Erythroblast (primary cell): ENCODE measurements at regions not wholly inside any gene's neighbourhood (a gene's known extent, or its start where the extent isn't known, plus 50 kb on each side); places are given as distances from the start of the nearest gene placed in this dataset.

Source experiments
- GATA1 ChIP-seq: IDR thresholded peaks from 2 replicates; pipeline ENCODE4 v1.6.1; 2011; ENCODE audit warnings: low read depth, mild to moderate bottlenecking, control low read depth, low read length, moderate library complexity
- POLR2A ChIP-seq: IDR thresholded peaks from 2 replicates; pipeline ENCODE4 v1.6.1; 2011; ENCODE audit warnings: mild to moderate bottlenecking, low read length

- TF ChIP-seq POLR2A: no peak
- TF ChIP-seq GATA1: no peak
These were observed 282.0 kb upstream of the PPFIA2 start for GRCh38 chr12:82040987-82041743.
